IMR-90 (cell line): ENCODE measurements at regions not wholly inside any gene's neighbourhood (a gene's known extent, or its start where the extent isn't known, plus 50 kb on each side); places are given as distances from the start of the nearest gene placed in this dataset.

Experiments used
- ATAC-seq: fragments of 200-7000 bp; cut with Tn5 transposase; 2 replicates; pipeline ENCODE4 v1.9.1; 2020; ENCODE audit warnings: low read depth, mild to moderate bottlenecking, moderate library complexity
- BruUV-seq: library from RNA; stranded (reverse); fragments of 400-500 nt; replicated peaks from 2 replicates; lab custom pipeline; 2021; lab: Mats Ljungman, UMichigan
- CTCF ChIA-PET: fragments of 300-600 bp; formaldehyde crosslinking; extraction: SDS; loops from one replicate; lab custom pipeline; 2021; ENCODE audit warnings: antibody characterized with exemption; lab: Yijun Ruan, JAX
- POLR2A ChIA-PET: fragments of 300-600 bp; sonication (Branson Sonifier 250); formaldehyde crosslinking; loops from one replicate; lab custom pipeline; 2022; ENCODE audit warnings: antibody characterized with exemption; ENCODE audit not compliant: unreplicated experiment; lab: Charles Lee
- DNase-seq: peaks from one replicate; pipeline ENCODE4 v3.0.0; 2013
- H2AFZ ChIP-seq: replicated peaks from 2 replicates; pipeline ENCODE3; 2013; ENCODE audit warnings: low read length, mild to moderate bottlenecking; ENCODE audit not compliant: poor library complexity
- H2AK5ac ChIP-seq: 2 replicates; pipeline ENCODE4 v1.6.1; 2013; ENCODE audit warnings: low read depth, low read length, inconsistent platforms
- H2AK9ac ChIP-seq: replicated peaks from 2 replicates; pipeline ENCODE3; 2013; ENCODE audit warnings: mild to moderate bottlenecking, low read depth, low read length, moderate library complexity; ENCODE audit not compliant: poor library complexity
- H2BK120ac ChIP-seq: 2 replicates; pipeline ENCODE4 v1.6.1; 2013; ENCODE audit warnings: low read depth, low read length, inconsistent platforms
- H2BK15ac ChIP-seq: 3 replicates; pipeline ENCODE4 v1.6.1; 2013; ENCODE audit warnings: low read depth, low read length, inconsistent platforms
- H2BK20ac ChIP-seq: 2 replicates; pipeline ENCODE4 v1.6.1; 2013; ENCODE audit warnings: low read depth, mild to moderate bottlenecking, inconsistent platforms, low read length, moderate library complexity
- H2BK5ac ChIP-seq: 2 replicates; pipeline ENCODE4 v1.6.1; 2013; ENCODE audit warnings: mild to moderate bottlenecking, low read depth, low read length, inconsistent platforms; ENCODE audit not compliant: poor library complexity, severe bottlenecking
- H3K14ac ChIP-seq: replicated peaks from 2 replicates; pipeline ENCODE4 v1.6.1; 2013; ENCODE audit warnings: low read depth, low read length, inconsistent platforms
- H3K18ac ChIP-seq: 2 replicates; pipeline ENCODE4 v1.6.1; 2013; ENCODE audit warnings: low read depth, low read length, control low read depth
- H3K23ac ChIP-seq: 2 replicates; pipeline ENCODE4 v1.6.1; 2013; ENCODE audit warnings: low read depth, low read length, inconsistent platforms
- H3K27ac ChIP-seq: 2 replicates; pipeline ENCODE4 v1.5.1; 2013; ENCODE audit warnings: mild to moderate bottlenecking, control low read depth, low read length; ENCODE audit not compliant: insufficient read depth
- H3K27me3 ChIP-seq: 2 replicates; pipeline ENCODE4 v1.6.1; 2013; ENCODE audit warnings: low read length; ENCODE audit not compliant: control insufficient read depth, insufficient read depth
- H3K36me3 ChIP-seq: 2 replicates; pipeline ENCODE4 v1.6.1; 2013; ENCODE audit warnings: low read length, mixed read lengths; ENCODE audit not compliant: control insufficient read depth, insufficient read depth
- H3K4ac ChIP-seq: 2 replicates; pipeline ENCODE4 v1.6.1; 2013; ENCODE audit warnings: low read depth, low read length, inconsistent platforms
- H3K4me1 ChIP-seq: 2 replicates; pipeline ENCODE4 v1.6.1; 2013; ENCODE audit warnings: low read length, mixed read lengths; ENCODE audit not compliant: control insufficient read depth, insufficient read depth
- H3K4me2 ChIP-seq: 2 replicates; pipeline ENCODE4 v1.6.1; 2013; ENCODE audit warnings: low read depth, mild to moderate bottlenecking, control low read depth, low read length, moderate library complexity
- H3K4me3 ChIP-seq: 2 replicates; pipeline ENCODE4 v1.5.1; 2013; ENCODE audit warnings: low read depth, mild to moderate bottlenecking, control low read depth, low read length, moderate library complexity; ENCODE audit not compliant: insufficient read depth
- H3K56ac ChIP-seq: 2 replicates; pipeline ENCODE4 v1.6.1; 2013; ENCODE audit warnings: low read length, inconsistent platforms; ENCODE audit not compliant: insufficient read depth; ENCODE audit errors: extremely low read depth
- H3K79me1 ChIP-seq, 2 experiments: 2 replicates each; pipeline ENCODE4 v1.6.1; 2013; ENCODE audit warnings: low read length in 2 of 2, inconsistent platforms in 1 of 2, low read depth in 1 of 2
- H3K9ac ChIP-seq: 2 replicates; pipeline ENCODE4 v1.6.1; 2013; ENCODE audit warnings: low read depth, low read length, control low read depth
- H3K9me1 ChIP-seq: 2 replicates; pipeline ENCODE4 v1.6.1; 2013; ENCODE audit warnings: low read length, inconsistent platforms; ENCODE audit not compliant: insufficient read depth
- H3K9me3 ChIP-seq: 2 replicates; pipeline ENCODE4 v1.6.1; 2013; ENCODE audit warnings: low read length; ENCODE audit not compliant: control insufficient read depth, insufficient read depth
- H4K20me1 ChIP-seq: 2 replicates; pipeline ENCODE4 v1.6.1; 2013; ENCODE audit warnings: low read length, inconsistent platforms; ENCODE audit not compliant: insufficient read depth
- H4K5ac ChIP-seq: 2 replicates; pipeline ENCODE4 v1.6.1; 2013; ENCODE audit warnings: mild to moderate bottlenecking, low read depth, low read length, control low read depth
- H4K8ac ChIP-seq, 2 experiments: 2 replicates each; pipeline ENCODE4 v1.6.1; 2013; ENCODE audit warnings: low read depth in 2 of 2, low read length in 2 of 2, control low read depth in 1 of 2, inconsistent platforms in 1 of 2
- H4K91ac ChIP-seq: 2 replicates; pipeline ENCODE4 v1.6.1; 2013; ENCODE audit warnings: low read depth, low read length, inconsistent platforms; ENCODE audit not compliant: insufficient read depth
- BHLHE40 ChIP-seq: fragments of 150-350 bp; IDR thresholded peaks from 2 replicates; pipeline ENCODE4 v1.6.1; 2016; ENCODE audit warnings: mild to moderate bottlenecking, low read depth, low read length
- CHD1 ChIP-seq: IDR thresholded peaks from 2 replicates; pipeline ENCODE4 v1.6.1; 2012; ENCODE audit warnings: low read depth, low read length, improper control_type of control experiment
- FOS ChIP-seq: fragments of 150-350 bp; IDR thresholded peaks from 2 replicates; pipeline ENCODE4 v1.6.1; 2016; ENCODE audit warnings: low read depth, low read length
- MAFK ChIP-seq: IDR thresholded peaks from 2 replicates; pipeline ENCODE4 v1.6.1; 2012; ENCODE audit warnings: low read depth, low read length, improper control_type of control experiment
- MAZ ChIP-seq: IDR thresholded peaks from 2 replicates; pipeline ENCODE4 v1.6.1; 2012; ENCODE audit warnings: low read depth, mild to moderate bottlenecking, low read length, improper control_type of control experiment, moderate library complexity, borderline replicate concordance
- MXI1 ChIP-seq: IDR thresholded peaks from 2 replicates; pipeline ENCODE4 v1.6.1; 2012; ENCODE audit warnings: low read depth, mild to moderate bottlenecking, low read length, moderate library complexity, borderline replicate concordance
- RAD21 ChIP-seq: IDR thresholded peaks from 2 replicates; pipeline ENCODE4 v1.6.1; 2012; ENCODE audit warnings: low read length, improper control_type of control experiment
- RCOR1 ChIP-seq: IDR thresholded peaks from 2 replicates; pipeline ENCODE4 v1.6.1; 2012; ENCODE audit warnings: mild to moderate bottlenecking, low read length, improper control_type of control experiment; ENCODE audit not compliant: insufficient replicate concordance
- RFX5 ChIP-seq: IDR thresholded peaks from 2 replicates; pipeline ENCODE4 v1.8.0; 2012; ENCODE audit warnings: low read depth, mild to moderate bottlenecking, low read length, moderate library complexity
- SMC3 ChIP-seq: fragments of 150-350 bp; IDR thresholded peaks from 2 replicates; pipeline ENCODE4 v1.6.1; 2016; ENCODE audit warnings: low read depth, mild to moderate bottlenecking, antibody characterized with exemption, low read length, moderate library complexity
- WGBS, 2 experiments: methylation state at CpG; one replicate each; pipeline versions ENCODE4 v1.1.5 to v1.1.7; 2013; ENCODE audit warnings: missing lambda C conversion rate in 2 of 2; ENCODE audit not compliant: insufficient read length in 1 of 2; ENCODE audit errors: extremely low coverage in 2 of 2; 5-methylcytosine and 5-hydroxymethylcytosine counted together
- dilution Hi-C: fragments of 300-500 bp; cut with HindIII; formaldehyde crosslinking; loops from one replicate; pipeline ENCODE4 v1.14.3; 2018; ENCODE audit warnings: low sequenced_read_pairs; ENCODE audit not compliant: unreplicated experiment
- in situ Hi-C: fragments of 300-500 bp; cut with MboI; formaldehyde crosslinking; loops from 3 replicates; pipeline ENCODE4 v1.14.3; 2019; ENCODE audit warnings: low sequenced_read_pairs, inconsistent platforms, mixed read lengths
- intact Hi-C: fragments of 100-400 bp; cut with micrococcal nuclease; formaldehyde crosslinking; loops from 2 replicates; pipeline ENCODE4 v1.10.0; 2022
- TF ChIP-seq, protein P1 (sequence below): conservative IDR thresholded peaks from 2 replicates; pipeline ENCODE4 v1.5.1; 2012; ENCODE audit warnings: mild to moderate bottlenecking, low read depth, low read length, improper control_type of control experiment

DNA sequence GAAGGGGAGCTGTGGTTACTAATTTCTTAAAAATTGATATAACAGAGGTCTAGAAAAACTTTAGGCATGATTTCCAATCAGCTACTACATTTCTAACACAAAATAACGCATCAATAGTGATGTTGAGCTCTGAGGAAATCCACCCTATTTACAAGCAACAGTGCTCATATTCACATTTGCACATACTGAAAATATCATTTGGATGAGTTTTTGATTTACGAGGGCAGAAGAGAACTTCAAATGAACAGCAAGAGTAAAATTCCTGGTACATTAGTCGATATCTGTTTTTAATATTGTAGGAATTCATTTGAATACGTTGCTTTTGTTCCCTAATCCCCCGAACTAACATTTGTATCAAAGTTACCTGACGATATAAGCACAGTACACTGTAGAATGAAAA, 761.0 kb upstream of the POU3F3 start:
- Histone ChIP-seq H3K56ac (no peak overlapping the region), H3K4ac (no peak overlapping the region), H3K9me3 (peaks cover 7% of the 10 kb centered on the region), H4K20me1 (no peaks in the 10 kb centered on the region), H3K4me3 (no peak overlapping the region), H3K23ac (no peak overlapping the region), H4K8ac (no peak overlapping the region), H3K79me1 (no peaks in the 10 kb centered on the region), H3K4me2 (no peak overlapping the region), H2BK15ac (no peak overlapping the region), H2AK5ac (no peak overlapping the region), H4K91ac (no peak overlapping the region), H2BK120ac (no peak overlapping the region), H3K9me1 (no peaks in the 10 kb centered on the region), H2AK9ac (no peak overlapping the region), H2BK20ac (no peak overlapping the region), H3K18ac (no peak overlapping the region), H3K36me3 (no peaks in the 10 kb centered on the region), H4K5ac (no peak overlapping the region), H3K9ac (no peak overlapping the region), H3K14ac (no peak overlapping the region), H3K27ac (no peak overlapping the region), H2BK5ac (no peak overlapping the region), H3K27me3 (no peaks in the 10 kb centered on the region), H3K4me1 (no peaks in the 10 kb centered on the region), H2AFZ (no peak overlapping the region)
- ChIA-PET CTCF (no interaction called here), POLR2A (no interaction called here)
- dilution Hi-C loops, result no loop called here
- no TSS peak for BruUV-seq
- no peak for ATAC-seq
- in situ Hi-C loops, result no loop called here
- TF ChIP-seq BHLHE40 (no peak), MAFK (no peak), RCOR1 (no peak), FOS (no peak), SMC3 (no peak), CHD1 (no peak), RFX5 (no peak), MAZ (no peak), MXI1 (no peak), RAD21 (no peak)
- TF ChIP-seq, protein P1, sequence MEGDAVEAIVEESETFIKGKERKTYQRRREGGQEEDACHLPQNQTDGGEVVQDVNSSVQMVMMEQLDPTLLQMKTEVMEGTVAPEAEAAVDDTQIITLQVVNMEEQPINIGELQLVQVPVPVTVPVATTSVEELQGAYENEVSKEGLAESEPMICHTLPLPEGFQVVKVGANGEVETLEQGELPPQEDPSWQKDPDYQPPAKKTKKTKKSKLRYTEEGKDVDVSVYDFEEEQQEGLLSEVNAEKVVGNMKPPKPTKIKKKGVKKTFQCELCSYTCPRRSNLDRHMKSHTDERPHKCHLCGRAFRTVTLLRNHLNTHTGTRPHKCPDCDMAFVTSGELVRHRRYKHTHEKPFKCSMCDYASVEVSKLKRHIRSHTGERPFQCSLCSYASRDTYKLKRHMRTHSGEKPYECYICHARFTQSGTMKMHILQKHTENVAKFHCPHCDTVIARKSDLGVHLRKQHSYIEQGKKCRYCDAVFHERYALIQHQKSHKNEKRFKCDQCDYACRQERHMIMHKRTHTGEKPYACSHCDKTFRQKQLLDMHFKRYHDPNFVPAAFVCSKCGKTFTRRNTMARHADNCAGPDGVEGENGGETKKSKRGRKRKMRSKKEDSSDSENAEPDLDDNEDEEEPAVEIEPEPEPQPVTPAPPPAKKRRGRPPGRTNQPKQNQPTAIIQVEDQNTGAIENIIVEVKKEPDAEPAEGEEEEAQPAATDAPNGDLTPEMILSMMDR, result no peak
- no CpG with 5 or more reads among the region's 6 CpGs for WGBS, 2 experiments
- no peak for DNase-seq
- intact Hi-C loops, result no loop called here
